ENCODE measurements at regions not wholly inside any gene's neighbourhood (a gene's known extent, or its start where the extent isn't known, plus 50 kb on each side); places are given as distances from the start of the nearest gene placed in this dataset.

DNA sequence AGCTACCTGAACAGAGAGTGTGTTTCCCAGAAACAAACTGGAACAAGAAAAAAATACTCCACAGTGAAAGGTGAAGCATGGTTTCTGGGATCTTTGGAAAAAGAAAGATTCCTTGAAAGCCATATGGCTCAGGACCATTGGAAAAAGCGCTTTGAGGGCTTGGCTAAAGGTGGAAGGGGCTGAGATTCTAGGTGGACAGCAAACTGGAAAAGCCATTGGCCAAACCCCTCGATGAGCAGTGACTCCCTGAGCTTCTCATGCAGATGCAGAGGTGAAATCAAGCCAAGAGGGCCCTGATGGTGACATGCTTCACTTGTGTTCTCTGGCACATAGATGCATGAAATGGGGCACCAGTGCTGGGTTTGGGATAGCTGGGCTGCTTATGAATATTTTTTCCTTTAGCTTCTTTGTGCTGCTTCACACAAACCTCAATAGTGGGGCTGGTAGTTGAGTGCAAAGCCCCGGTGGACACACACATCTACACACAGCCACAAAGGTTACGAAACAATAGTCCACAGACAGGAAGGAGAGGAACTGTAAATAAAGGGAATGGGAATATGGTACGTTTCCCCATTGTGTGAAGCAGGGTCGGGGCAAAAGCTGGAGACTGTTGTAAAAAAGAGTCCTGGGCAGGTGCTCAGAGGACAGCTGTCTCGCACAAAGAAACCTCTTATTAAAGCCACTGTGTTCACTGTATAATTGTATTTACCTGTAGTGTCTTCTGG, 117.8 kb downstream of the FOXA2 start:
- no peak for TF ChIP-seq FOXA1 (IDR thresholded peaks at IDR 0.05)
- TF ChIP-seq, protein P1, sequence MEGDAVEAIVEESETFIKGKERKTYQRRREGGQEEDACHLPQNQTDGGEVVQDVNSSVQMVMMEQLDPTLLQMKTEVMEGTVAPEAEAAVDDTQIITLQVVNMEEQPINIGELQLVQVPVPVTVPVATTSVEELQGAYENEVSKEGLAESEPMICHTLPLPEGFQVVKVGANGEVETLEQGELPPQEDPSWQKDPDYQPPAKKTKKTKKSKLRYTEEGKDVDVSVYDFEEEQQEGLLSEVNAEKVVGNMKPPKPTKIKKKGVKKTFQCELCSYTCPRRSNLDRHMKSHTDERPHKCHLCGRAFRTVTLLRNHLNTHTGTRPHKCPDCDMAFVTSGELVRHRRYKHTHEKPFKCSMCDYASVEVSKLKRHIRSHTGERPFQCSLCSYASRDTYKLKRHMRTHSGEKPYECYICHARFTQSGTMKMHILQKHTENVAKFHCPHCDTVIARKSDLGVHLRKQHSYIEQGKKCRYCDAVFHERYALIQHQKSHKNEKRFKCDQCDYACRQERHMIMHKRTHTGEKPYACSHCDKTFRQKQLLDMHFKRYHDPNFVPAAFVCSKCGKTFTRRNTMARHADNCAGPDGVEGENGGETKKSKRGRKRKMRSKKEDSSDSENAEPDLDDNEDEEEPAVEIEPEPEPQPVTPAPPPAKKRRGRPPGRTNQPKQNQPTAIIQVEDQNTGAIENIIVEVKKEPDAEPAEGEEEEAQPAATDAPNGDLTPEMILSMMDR (IDR thresholded peaks at IDR 0.05; ENCODE audit: low read depth, low read length, missing input control), result no peak
- TF ChIP-seq YY1 (IDR thresholded peaks at IDR 0.05), result no peak
- TF ChIP-seq, protein P2, sequence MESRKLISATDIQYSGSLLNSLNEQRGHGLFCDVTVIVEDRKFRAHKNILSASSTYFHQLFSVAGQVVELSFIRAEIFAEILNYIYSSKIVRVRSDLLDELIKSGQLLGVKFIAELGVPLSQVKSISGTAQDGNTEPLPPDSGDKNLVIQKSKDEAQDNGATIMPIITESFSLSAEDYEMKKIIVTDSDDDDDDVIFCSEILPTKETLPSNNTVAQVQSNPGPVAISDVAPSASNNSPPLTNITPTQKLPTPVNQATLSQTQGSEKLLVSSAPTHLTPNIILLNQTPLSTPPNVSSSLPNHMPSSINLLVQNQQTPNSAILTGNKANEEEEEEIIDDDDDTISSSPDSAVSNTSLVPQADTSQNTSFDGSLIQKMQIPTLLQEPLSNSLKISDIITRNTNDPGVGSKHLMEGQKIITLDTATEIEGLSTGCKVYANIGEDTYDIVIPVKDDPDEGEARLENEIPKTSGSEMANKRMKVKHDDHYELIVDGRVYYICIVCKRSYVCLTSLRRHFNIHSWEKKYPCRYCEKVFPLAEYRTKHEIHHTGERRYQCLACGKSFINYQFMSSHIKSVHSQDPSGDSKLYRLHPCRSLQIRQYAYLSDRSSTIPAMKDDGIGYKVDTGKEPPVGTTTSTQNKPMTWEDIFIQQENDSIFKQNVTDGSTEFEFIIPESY (IDR thresholded peaks at IDR 0.05), result no peak
- TF ChIP-seq, protein P3, sequence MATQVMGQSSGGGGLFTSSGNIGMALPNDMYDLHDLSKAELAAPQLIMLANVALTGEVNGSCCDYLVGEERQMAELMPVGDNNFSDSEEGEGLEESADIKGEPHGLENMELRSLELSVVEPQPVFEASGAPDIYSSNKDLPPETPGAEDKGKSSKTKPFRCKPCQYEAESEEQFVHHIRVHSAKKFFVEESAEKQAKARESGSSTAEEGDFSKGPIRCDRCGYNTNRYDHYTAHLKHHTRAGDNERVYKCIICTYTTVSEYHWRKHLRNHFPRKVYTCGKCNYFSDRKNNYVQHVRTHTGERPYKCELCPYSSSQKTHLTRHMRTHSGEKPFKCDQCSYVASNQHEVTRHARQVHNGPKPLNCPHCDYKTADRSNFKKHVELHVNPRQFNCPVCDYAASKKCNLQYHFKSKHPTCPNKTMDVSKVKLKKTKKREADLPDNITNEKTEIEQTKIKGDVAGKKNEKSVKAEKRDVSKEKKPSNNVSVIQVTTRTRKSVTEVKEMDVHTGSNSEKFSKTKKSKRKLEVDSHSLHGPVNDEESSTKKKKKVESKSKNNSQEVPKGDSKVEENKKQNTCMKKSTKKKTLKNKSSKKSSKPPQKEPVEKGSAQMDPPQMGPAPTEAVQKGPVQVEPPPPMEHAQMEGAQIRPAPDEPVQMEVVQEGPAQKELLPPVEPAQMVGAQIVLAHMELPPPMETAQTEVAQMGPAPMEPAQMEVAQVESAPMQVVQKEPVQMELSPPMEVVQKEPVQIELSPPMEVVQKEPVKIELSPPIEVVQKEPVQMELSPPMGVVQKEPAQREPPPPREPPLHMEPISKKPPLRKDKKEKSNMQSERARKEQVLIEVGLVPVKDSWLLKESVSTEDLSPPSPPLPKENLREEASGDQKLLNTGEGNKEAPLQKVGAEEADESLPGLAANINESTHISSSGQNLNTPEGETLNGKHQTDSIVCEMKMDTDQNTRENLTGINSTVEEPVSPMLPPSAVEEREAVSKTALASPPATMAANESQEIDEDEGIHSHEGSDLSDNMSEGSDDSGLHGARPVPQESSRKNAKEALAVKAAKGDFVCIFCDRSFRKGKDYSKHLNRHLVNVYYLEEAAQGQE (IDR thresholded peaks at IDR 0.05), result no peak

All from liver (tissue), 2 donors.